Right lobe of liver (tissue), 6 donors: ENCODE measurements at regions not wholly inside any gene's neighbourhood (a gene's known extent, or its start where the extent isn't known, plus 50 kb on each side); places are given as distances from the start of the nearest gene placed in this dataset.

Experiments used
- ATAC-seq, 4 donors: fragments of 200-7000 bp; cut with Tn5 transposase; one replicate each; pipeline ENCODE4 v1.9.1; 2020; ENCODE audit warnings: mild to moderate bottlenecking in 4 of 4, moderate library complexity in 4 of 4
- DNase-seq, 3 donors: peaks; one replicate each; pipeline ENCODE4 v3.0.0-alpha.2; 2020
- H3K27ac ChIP-seq, 3 donors: fragments of 200-600 bp; one replicate each; pipeline ENCODE4 v1.8.0; 2022
- H3K27me3 ChIP-seq, 2 donors: fragments of 200-600 bp; one replicate each; pipeline ENCODE4 v1.8.0; 2022
- H3K36me3 ChIP-seq, 4 donors: fragments of 200-600 bp; sonication (generic) in 1 of 4; one replicate each; pipeline versions ENCODE4 v1.5.1 to v1.8.0; 2017 to 2022; ENCODE audit warnings: control low read depth in 1 of 4
- H3K4me1 ChIP-seq, 4 donors: fragments of 200-600 bp; sonication (generic) in 1 of 4; one replicate each; pipeline versions ENCODE4 v1.5.1 to v1.8.0; 2017 to 2022; ENCODE audit warnings: control low read depth in 1 of 4
- H3K4me3 ChIP-seq, 3 donors: fragments of 200-600 bp; one replicate each; pipeline ENCODE4 v1.8.0; 2022
- H3K9me3 ChIP-seq, 4 donors: fragments of 200-600 bp; sonication (generic) in 1 of 4; one replicate each; pipeline versions ENCODE4 v1.5.1 to v1.8.0; 2017 to 2022; ENCODE audit warnings: control low read depth in 1 of 4
- CTCF ChIP-seq, 4 donors: fragments of 200-600 bp in 3 of 4; fragments of 450-650 bp in 1 of 4; IDR thresholded peaks; one replicate each; pipeline versions ENCODE4 v1.5.1 to v1.8.0; 2016 to 2022; ENCODE audit warnings: antibody characterized with exemption in 4 of 4, mild to moderate bottlenecking in 2 of 4
- POLR2A ChIP-seq: fragments of 450-650 bp; IDR thresholded peaks from one replicate; pipeline ENCODE4 v1.6.1; 2017; ENCODE audit warnings: antibody characterized with exemption, mild to moderate bottlenecking
- WGBS: methylation state at CpG from one replicate; pipeline ENCODE4 v1.1.6; 2018; ENCODE audit warnings: low coverage, low lambda C conversion rate; ENCODE audit not compliant: insufficient coverage; ENCODE audit errors: missing lambda C conversion rate; 5-methylcytosine and 5-hydroxymethylcytosine counted together
- intact Hi-C, 2 donors: fragments of 100-400 bp; cut with DNase I; formaldehyde crosslinking; loops; one replicate each; pipeline versions ENCODE4 v1.11.2 to v1.14.1; 2022
- donor health status: DM: no; HTN: yes; CAD: no.
- donor health status: DM: no; HTN: no; CAD: no.
- donor health status: DM: no; HTN: no; CAD: no.
- donor health status: DM: no; HTN: yes; CAD: no.
- donor health status: DM: no; HTN: yes; CAD: no.

GRCh38 chr4:177718514-177718913 is 276.3 kb upstream of the AGA start:
- 63% methylated on average over 4 of the region's 4 CpGs for WGBS
- ATAC-seq: no peak
- TF ChIP-seq CTCF (IDR thresholded peaks at IDR 0.05): no peak
- no peak for TF ChIP-seq POLR2A

DNA sequence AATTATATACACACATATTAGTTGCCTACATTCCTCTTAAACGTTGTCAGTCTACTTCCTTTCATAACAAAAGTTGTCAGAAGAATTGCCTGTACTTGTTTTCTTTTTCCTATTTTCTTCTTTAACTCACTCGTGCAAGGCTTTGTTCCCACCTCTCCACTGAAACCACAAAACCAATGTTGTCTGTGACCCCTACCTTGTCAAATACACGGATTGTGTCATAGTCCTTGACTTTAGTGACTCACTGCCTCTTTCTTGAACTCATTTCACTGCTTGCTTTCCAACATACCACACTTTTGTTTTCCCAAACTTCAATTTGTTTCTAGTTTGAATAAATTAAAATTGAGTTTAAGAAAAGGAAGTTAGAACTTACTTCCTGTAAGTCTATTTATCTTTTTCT is 283.9 kb upstream of the AGA start:
- no peak for ATAC-seq
- Histone ChIP-seq H3K9me3 (no peaks in the 10 kb centered on the region), H3K27me3 (no peaks in the 10 kb centered on the region), H3K4me1 (no peaks in the 10 kb centered on the region), H3K4me3 (no peak overlapping the region), H3K27ac (no peak overlapping the region), H3K36me3 (no peaks in the 10 kb centered on the region)
- DNase-seq: no peak
- no peak for TF ChIP-seq CTCF (IDR thresholded peaks at IDR 0.05)
- no peak for TF ChIP-seq POLR2A
- intact Hi-C loops: no loop called here
- 4% methylated on average over 3 of the region's 3 CpGs for WGBS

More at GRCh38 chr4:177718514-177718913, 276.3 kb upstream of the AGA start:
- Histone ChIP-seq H3K4me3 (no peak overlapping the region), H3K27me3 (no peaks in the 10 kb centered on the region), H3K4me1 (peaks cover 0 to 5% (median 0%) of the 10 kb centered on the region in 4 donors), H3K36me3 (no peaks in the 10 kb centered on the region), H3K9me3 (no peaks in the 10 kb centered on the region), H3K27ac (no peak overlapping the region)
- intact Hi-C loops: no loop called here
- no peak for DNase-seq

DNA sequence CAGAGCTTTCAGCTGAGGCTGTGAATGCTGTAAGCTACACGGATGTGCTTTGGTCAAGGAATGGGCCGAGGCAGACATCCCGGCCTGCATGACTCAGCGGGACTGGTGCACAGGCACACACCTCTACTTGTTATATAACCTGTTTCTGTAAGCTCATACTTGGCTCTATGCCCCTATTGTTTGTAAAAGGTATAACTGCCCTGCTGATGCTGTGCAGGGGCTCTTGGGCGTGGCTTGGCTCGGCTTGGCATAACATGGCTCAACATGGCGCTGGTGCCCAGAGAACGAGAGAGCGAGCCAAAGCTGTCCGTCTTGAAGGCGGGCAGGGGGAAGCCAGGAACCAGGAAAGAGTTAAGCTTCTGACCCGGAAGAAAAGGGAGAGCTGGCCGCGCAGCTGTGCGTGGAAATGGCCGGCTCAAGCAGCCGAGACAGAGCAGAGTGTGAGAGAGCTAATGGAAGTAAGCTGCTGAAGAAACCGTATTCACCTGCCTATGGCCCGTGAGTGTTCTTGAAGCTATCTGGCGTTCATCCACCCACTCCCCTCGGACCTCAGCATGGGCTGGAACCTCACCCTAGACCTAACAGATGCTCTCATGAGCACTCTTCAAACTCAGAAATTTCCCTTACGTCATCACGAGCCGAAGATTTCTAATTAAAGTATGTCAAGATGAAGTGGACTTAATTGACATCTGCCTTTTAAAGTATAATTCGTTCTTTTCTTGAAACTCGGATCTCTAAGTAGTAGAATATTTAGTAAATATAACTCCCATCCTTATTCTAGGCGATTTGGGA is 286.3 kb upstream of the AGA start:
- Histone ChIP-seq H3K4me1 (no peaks in the 10 kb centered on the region), H3K27ac (no peak overlapping the region), H3K27me3 (no peaks in the 10 kb centered on the region), H3K4me3 (no peak overlapping the region), H3K9me3 (no peaks in the 10 kb centered on the region), H3K36me3 (no peaks in the 10 kb centered on the region)
- TF ChIP-seq CTCF (IDR thresholded peaks at IDR 0.05) (no peak), POLR2A (no peak)
- intact Hi-C loops: no loop called here
- ATAC-seq: no peak
- WGBS: 52% methylated on average over 18 of the region's 27 CpGs
- DNase-seq: no peak

DNA sequence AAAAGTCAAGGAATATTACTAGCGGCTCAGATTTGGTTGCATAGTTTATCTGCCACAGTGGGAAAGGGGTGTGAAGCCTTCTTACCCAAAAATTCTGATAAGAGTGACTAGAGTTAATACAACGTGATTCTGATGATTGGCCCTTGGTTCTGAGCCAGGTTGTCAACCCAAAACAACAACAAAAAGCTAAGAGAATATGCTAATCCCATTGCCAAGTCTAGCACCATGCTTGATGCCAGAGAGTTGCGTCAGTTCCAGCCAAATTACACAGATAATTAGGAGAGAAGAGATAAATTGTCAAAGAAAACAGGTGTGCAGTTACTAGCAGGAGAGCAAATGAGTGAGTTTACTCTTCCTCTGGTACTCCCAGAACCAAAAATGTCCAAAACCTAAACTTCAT is 287.4 kb upstream of the AGA start:
- Histone ChIP-seq H3K27me3 (no peaks in the 10 kb centered on the region), H3K36me3 (no peaks in the 10 kb centered on the region), H3K4me1 (no peaks in the 10 kb centered on the region), H3K27ac (no peak overlapping the region), H3K9me3 (no peaks in the 10 kb centered on the region), H3K4me3 (no peak overlapping the region)
- intact Hi-C loops: no loop called here
- WGBS: 29% methylated on average over 2 of the region's 3 CpGs
- TF ChIP-seq CTCF (IDR thresholded peaks at IDR 0.05) (no peak), POLR2A (no peak)
- DNase-seq: no peak
- no peak for ATAC-seq
